PFSK-1 (cell line): ENCODE measurements at regions not wholly inside any gene's neighbourhood (a gene's known extent, or its start where the extent isn't known, plus 50 kb on each side); places are given as distances from the start of the nearest gene placed in this dataset.

Source experiments
- FOXP2 ChIP-seq: optimal IDR thresholded peaks from 2 replicates; pipeline ENCODE3; 2011; ENCODE audit warnings: borderline replicate concordance, control low read depth, inconsistent platforms; ENCODE audit not compliant: insufficient read depth; ENCODE audit errors: extremely low read length, extremely low read depth
- POLR2AphosphoS5 ChIP-seq: IDR thresholded peaks from 2 replicates; pipeline ENCODE4 v1.6.1; 2012; ENCODE audit warnings: low read depth, mild to moderate bottlenecking, control low read depth, low read length, moderate library complexity
- REST ChIP-seq, 2 experiments: IDR thresholded peaks; 2 replicates each; pipeline versions ENCODE4 v1.6.1 to v1.8.0; 2011 to 2012; ENCODE audit warnings: low read depth in 2 of 2, low read length in 2 of 2, control low read depth in 1 of 2, inconsistent platforms in 1 of 2, mild to moderate bottlenecking in 1 of 2, moderate library complexity in 1 of 2; ENCODE audit not compliant: insufficient read depth in 1 of 2
- SIN3A ChIP-seq: IDR thresholded peaks from 2 replicates; pipeline ENCODE4 v1.6.1; 2012; ENCODE audit warnings: mild to moderate bottlenecking, low read length, moderate library complexity, borderline replicate concordance; ENCODE audit not compliant: insufficient read depth
- TAF1 ChIP-seq: IDR thresholded peaks from 2 replicates; pipeline ENCODE4 v1.6.1; 2012; ENCODE audit warnings: low read length, control low read depth, borderline replicate concordance; ENCODE audit not compliant: insufficient read depth

DNA sequence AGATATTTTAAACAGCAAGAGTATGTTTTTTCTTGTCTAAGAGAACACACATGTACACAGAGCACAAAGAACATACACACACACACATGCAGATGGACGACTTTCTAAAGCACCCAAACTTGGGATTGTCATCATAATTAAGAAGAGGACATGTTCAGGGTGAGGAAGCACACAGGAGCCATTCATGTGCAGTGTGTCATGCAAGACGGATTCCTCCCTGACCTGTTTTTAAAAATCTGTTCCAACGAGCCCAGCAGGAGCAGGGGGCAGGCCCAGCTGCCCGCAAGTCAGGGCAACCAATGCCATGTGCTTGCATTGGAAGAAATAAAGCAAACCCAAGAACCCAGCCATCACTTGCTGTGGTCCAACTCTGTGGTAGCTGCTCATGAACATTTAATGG is 167.3 kb upstream of the ZNF644 start:
- TF ChIP-seq FOXP2: no peak

- no peak for TF ChIP-seq FOXP2
Measured at GRCh38 chr1:91176250-91176649, 154.4 kb upstream of the ZNF644 start.

GRCh38 chr1:91174734-91175133 is 152.9 kb upstream of the ZNF644 start:
- TF ChIP-seq TAF1 (no peak), POLR2AphosphoS5 (no peak), SIN3A (no peak), REST (IDR thresholded peaks at IDR 0.05; ENCODE audit: insufficient read depth in 1 of 2, low read depth in 2 of 2, low read length in 2 of 2) (no peak), FOXP2 (no peak)

- TF ChIP-seq FOXP2: no peak
- TF ChIP-seq TAF1: no peak
Measured at GRCh38 chr1:91173346-91173890, 151.6 kb upstream of the ZNF644 start.

- TF ChIP-seq POLR2AphosphoS5 (no peak), TAF1 (no peak), FOXP2 (no peak), REST (IDR thresholded peaks at IDR 0.05; ENCODE audit: insufficient read depth in 1 of 2, low read depth in 2 of 2, low read length in 2 of 2) (no peak), SIN3A (no peak)
Measured at GRCh38 chr1:91172541-91172940, 150.7 kb upstream of the ZNF644 start.

DNA sequence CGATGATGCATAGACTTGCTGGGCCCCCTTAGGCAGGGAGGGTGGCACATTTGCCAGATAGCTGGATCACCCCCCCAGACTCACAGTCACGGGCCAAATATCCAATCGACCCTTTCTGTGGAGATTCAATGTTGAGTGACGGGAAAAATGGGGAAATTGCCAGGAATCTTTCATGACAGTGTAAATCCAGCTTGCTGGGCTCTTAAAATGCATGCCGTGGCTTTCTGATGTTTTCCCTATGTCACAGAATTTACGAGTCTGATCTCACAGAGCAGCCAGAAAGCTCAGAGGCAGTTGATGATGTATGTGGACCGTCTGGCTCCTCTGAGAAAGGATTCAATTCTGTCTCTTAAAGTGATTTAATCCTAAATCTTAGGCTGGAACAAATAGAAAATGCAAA is 150.1 kb upstream of the ZNF644 start:
- TF ChIP-seq REST (IDR thresholded peaks at IDR 0.05; ENCODE audit: insufficient read depth in 1 of 2, low read depth in 2 of 2, low read length in 2 of 2): no peak
- TF ChIP-seq SIN3A: no peak
- no peak for TF ChIP-seq FOXP2
- no peak for TF ChIP-seq TAF1
- TF ChIP-seq POLR2AphosphoS5: no peak

GRCh38 chr1:91170571-91170970 is 148.7 kb upstream of the ZNF644 start:
- TF ChIP-seq FOXP2 (no peak), POLR2AphosphoS5 (no peak), REST (IDR thresholded peaks at IDR 0.05; ENCODE audit: insufficient read depth in 1 of 2, low read depth in 2 of 2, low read length in 2 of 2) (no peak), TAF1 (no peak), SIN3A (no peak)
